NK-92 (cell line): ENCODE measurements at regions not wholly inside any gene's neighbourhood (a gene's known extent, or its start where the extent isn't known, plus 50 kb on each side); places are given as distances from the start of the nearest gene placed in this dataset.

Experiments used
- DNase-seq: peaks from one replicate; lab custom pipeline; 2025; ENCODE audit not compliant: unreplicated experiment; lab: John Stamatoyannopoulos, UW

- DNase-seq = no peak
Observed at GRCh38 chr1:110765640-110766335, 91.0 kb upstream of the KCNA3 start.

- DNase-seq = no peak
Observed at GRCh38 chr1:110763149-110763548, 88.4 kb upstream of the KCNA3 start.

- no peak for DNase-seq
Observed at GRCh38 chr1:110760321-110760720, 85.6 kb upstream of the KCNA3 start.

GRCh38 chr1:110756506-110756905 is 81.8 kb upstream of the KCNA3 start:
- DNase-seq = no peak

- no peak for DNase-seq
Observed at GRCh38 chr1:110752941-110753725, 78.4 kb upstream of the KCNA3 start.

- no peak for DNase-seq
Observed at GRCh38 chr1:110750562-110750961, 75.8 kb upstream of the KCNA3 start.

- no peak for DNase-seq
Observed at GRCh38 chr1:110749960-110750359, 75.2 kb upstream of the KCNA3 start.

GRCh38 chr1:110746644-110747259 is 72.0 kb upstream of the KCNA3 start:
- no peak for DNase-seq

- no peak for DNase-seq
Observed at GRCh38 chr1:110743397-110743796, 68.7 kb upstream of the KCNA3 start.

- no peak for DNase-seq
Observed at GRCh38 chr1:110736900-110737605, 62.3 kb upstream of the KCNA3 start.

GRCh38 chr1:110734133-110734680 is 59.5 kb upstream of the KCNA3 start:
- DNase-seq = no peak

- no peak for DNase-seq
Observed at GRCh38 chr1:110731529-110731928, 56.8 kb upstream of the KCNA3 start.

GRCh38 chr1:110728388-110729001 is 53.8 kb upstream of the KCNA3 start:
- no peak for DNase-seq

- DNase-seq = no peak
Observed at GRCh38 chr1:110727246-110727645, 52.5 kb upstream of the KCNA3 start.

GRCh38 chr1:110726755-110727154 is 52.0 kb upstream of the KCNA3 start:
- DNase-seq = no peak
